H9 (cell line): ENCODE measurements at regions not wholly inside any gene's neighbourhood (a gene's known extent, or its start where the extent isn't known, plus 50 kb on each side); places are given as distances from the start of the nearest gene placed in this dataset.

Source experiments
- DNase-seq: peaks from one replicate; pipeline ENCODE4 v3.0.0-alpha.2; 2017
- H2AFZ ChIP-seq: one replicate; pipeline ENCODE4 v1.6.1; 2013; ENCODE audit warnings: mild to moderate bottlenecking, low read length, control low read depth, moderate library complexity
- H2AK5ac ChIP-seq: 2 replicates; pipeline ENCODE4 v1.6.1; 2013; ENCODE audit warnings: low read length, control low read depth, mixed read lengths; ENCODE audit not compliant: insufficient read length
- H2BK120ac ChIP-seq: one replicate; pipeline ENCODE4 v1.6.1; 2013; ENCODE audit warnings: low read depth, mild to moderate bottlenecking, low read length, control low read depth, inconsistent platforms; ENCODE audit not compliant: poor library complexity, severe bottlenecking
- H2BK12ac ChIP-seq: 2 replicates; pipeline ENCODE4 v1.6.1; 2013; ENCODE audit warnings: low read length, control low read depth, mixed read lengths, low read depth; ENCODE audit not compliant: insufficient read length
- H2BK15ac ChIP-seq: 2 replicates; pipeline ENCODE4 v1.6.1; 2013; ENCODE audit warnings: low read depth, low read length, control low read depth
- H2BK20ac ChIP-seq: one replicate; pipeline ENCODE4 v1.6.1; 2013; ENCODE audit warnings: low read depth, mild to moderate bottlenecking, low read length, control low read depth, inconsistent platforms; ENCODE audit not compliant: poor library complexity, severe bottlenecking
- H2BK5ac ChIP-seq: 2 replicates; pipeline ENCODE4 v1.6.1; 2013; ENCODE audit warnings: low read length, control low read depth, mixed read lengths; ENCODE audit not compliant: insufficient read length
- H3K14ac ChIP-seq: 2 replicates; pipeline ENCODE4 v1.6.1; 2013; ENCODE audit warnings: low read length, control low read depth; ENCODE audit not compliant: insufficient read depth
- H3K18ac ChIP-seq: 2 replicates; pipeline ENCODE4 v1.6.1; 2013; ENCODE audit warnings: low read depth, mild to moderate bottlenecking, mixed read lengths, low read length, control low read depth; ENCODE audit not compliant: insufficient read length
- H3K23ac ChIP-seq: 2 replicates; pipeline ENCODE4 v1.6.1; 2013; ENCODE audit warnings: low read length, control low read depth, mixed read lengths, low read depth; ENCODE audit not compliant: insufficient read length
- H3K23me2 ChIP-seq: 2 replicates; pipeline ENCODE4 v1.6.1; 2013; ENCODE audit warnings: low read depth, mild to moderate bottlenecking, mixed read lengths, low read length, control low read depth; ENCODE audit not compliant: insufficient read length, poor library complexity, severe bottlenecking
- H3K27ac ChIP-seq: 2 replicates; pipeline ENCODE4 v1.5.1; 2013; ENCODE audit warnings: low read length, control low read depth, mixed read lengths, low read depth; ENCODE audit not compliant: insufficient read length
- H3K27me3 ChIP-seq: 2 replicates; pipeline ENCODE4 v1.6.1; 2013; ENCODE audit warnings: low read length, control low read depth, inconsistent platforms; ENCODE audit not compliant: insufficient read depth
- H3K4ac ChIP-seq: 2 replicates; pipeline ENCODE4 v1.6.1; 2013; ENCODE audit warnings: low read depth, mild to moderate bottlenecking, control low read depth, inconsistent platforms, low read length, moderate library complexity
- H3K4me1 ChIP-seq: 2 replicates; pipeline ENCODE4 v1.6.1; 2013; ENCODE audit warnings: low read length, control low read depth, inconsistent platforms; ENCODE audit not compliant: insufficient read depth
- H3K4me2 ChIP-seq: 2 replicates; pipeline ENCODE4 v1.6.1; 2013; ENCODE audit warnings: low read length, control low read depth, mixed read lengths; ENCODE audit not compliant: insufficient read length, insufficient read depth
- H3K56ac ChIP-seq: 2 replicates; pipeline ENCODE4 v1.6.1; 2013; ENCODE audit warnings: low read depth, mild to moderate bottlenecking, mixed read lengths, low read length, control low read depth; ENCODE audit not compliant: insufficient read length
- H3K79me1 ChIP-seq: 2 replicates; pipeline ENCODE4 v1.6.1; 2013; ENCODE audit warnings: low read depth, mild to moderate bottlenecking, moderate library complexity, low read length, control low read depth, inconsistent platforms; ENCODE audit not compliant: insufficient read depth, poor library complexity, severe bottlenecking
- H3K79me2 ChIP-seq: 2 replicates; pipeline ENCODE4 v1.6.1; 2013; ENCODE audit warnings: low read length, control low read depth, inconsistent platforms; ENCODE audit not compliant: insufficient read depth
- H3K9ac ChIP-seq: 2 replicates; pipeline ENCODE4 v1.6.1; 2013; ENCODE audit warnings: low read length, control low read depth, mixed read lengths; ENCODE audit not compliant: insufficient read length; ENCODE audit errors: extremely low read depth
- H3K9me3 ChIP-seq: one replicate; pipeline ENCODE4 v1.6.1; 2013; ENCODE audit warnings: low read depth, low read length, inconsistent platforms; ENCODE audit not compliant: control insufficient read depth
- H3T11ph ChIP-seq: one replicate; pipeline ENCODE4 v1.6.1; 2013; ENCODE audit warnings: mild to moderate bottlenecking, low read length, control low read depth, inconsistent platforms
- H4K20me1 ChIP-seq: one replicate; pipeline ENCODE4 v1.6.1; 2013; ENCODE audit not compliant: control insufficient read depth, insufficient read length, insufficient read depth
- H4K5ac ChIP-seq: 2 replicates; pipeline ENCODE4 v1.6.1; 2013; ENCODE audit warnings: low read depth, mild to moderate bottlenecking, mixed read lengths, low read length, control low read depth; ENCODE audit not compliant: insufficient read length
- H4K8ac ChIP-seq: replicated peaks from 2 replicates; pipeline ENCODE4 v1.6.1; 2013; ENCODE audit warnings: low read length, control low read depth, mixed read lengths, low read depth; ENCODE audit not compliant: insufficient read length
- H4K91ac ChIP-seq: 2 replicates; pipeline ENCODE4 v1.6.1; 2013; ENCODE audit warnings: low read depth, mild to moderate bottlenecking, moderate library complexity, mixed read lengths, low read length, control low read depth; ENCODE audit not compliant: insufficient read length
- H3K27ac Mint-ChIP-seq, 3 experiments: 2 replicates in 2 of 3; 3 replicates in 1 of 3; pipeline ENCODE4 v1.8.0; 2020 to 2021; ENCODE audit warnings: mixed read lengths in 3 of 3, mild to moderate bottlenecking in 1 of 3, moderate library complexity in 1 of 3
- H3K27me3 Mint-ChIP-seq: 2 replicates; pipeline ENCODE4 v1.8.0; 2021; ENCODE audit warnings: low read depth, mild to moderate bottlenecking, moderate library complexity, mixed read lengths
- H3K36me3 Mint-ChIP-seq, 3 experiments: 2 replicates in 2 of 3; 3 replicates in 1 of 3; pipeline ENCODE4 v1.8.0; 2020 to 2021; ENCODE audit warnings: low read depth in 3 of 3, mixed read lengths in 3 of 3; ENCODE audit not compliant: insufficient read depth in 1 of 3
- H3K4me1 Mint-ChIP-seq, 2 experiments: 2 replicates each; pipeline ENCODE4 v1.8.0; 2020; ENCODE audit warnings: mixed read lengths in 2 of 2
- H3K4me3 Mint-ChIP-seq, 2 experiments: 2 replicates in 1 of 2; 3 replicates in 1 of 2; pipeline ENCODE4 v1.8.0; 2020 to 2021; ENCODE audit warnings: mild to moderate bottlenecking in 2 of 2, mixed read lengths in 2 of 2, moderate library complexity in 1 of 2
- H3K9me3 Mint-ChIP-seq, 2 experiments: 2 replicates in 1 of 2; 3 replicates in 1 of 2; pipeline ENCODE4 v1.8.0; 2020; ENCODE audit warnings: mild to moderate bottlenecking in 2 of 2, mixed read lengths in 2 of 2, moderate library complexity in 1 of 2
- WGBS: extraction: QIAGEN DNeasy Blood & Tissue Kit; methylation state at CpG from one replicate; pipeline ENCODE4 v1.1.7; 2013; ENCODE audit warnings: missing lambda C conversion rate, low lambda C conversion rate, mixed read lengths; ENCODE audit not compliant: insufficient read length; ENCODE audit errors: extremely low coverage; 5-methylcytosine and 5-hydroxymethylcytosine counted together
- TF ChIP-seq, protein P1 (sequence below): fragments of 200-600 bp; sonication (generic); conservative IDR thresholded peaks from 3 replicates; pipeline ENCODE4 v1.8.0; 2021; ENCODE audit warnings: antibody characterized with exemption, mild to moderate bottlenecking

DNA sequence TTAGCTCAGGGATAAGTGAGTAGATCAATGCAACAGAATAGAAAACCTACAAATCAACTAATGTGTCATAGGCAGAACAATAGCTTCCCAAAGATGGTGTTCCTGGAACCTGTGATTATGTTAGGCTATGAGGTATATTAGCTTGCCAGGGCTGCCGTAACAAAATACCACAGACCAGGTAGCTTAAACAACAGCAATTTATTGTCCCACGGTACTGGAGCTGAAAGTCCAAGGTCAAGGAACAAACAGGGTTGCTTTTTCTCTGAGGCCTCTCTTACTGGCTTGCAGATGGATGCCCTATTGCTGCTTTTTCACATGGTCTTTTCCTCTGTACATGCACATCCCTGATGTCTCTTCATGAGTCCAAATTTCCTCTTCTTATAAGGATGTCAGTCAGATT is 354.9 kb downstream of the TNS1 start:
- H3K4me1 Mint-ChIP-seq, result peaks cover 12 to 24% of the 10 kb centered on the region in 2 experiments
- H3K79me2 ChIP-seq, result no peaks in the 10 kb centered on the region
- no peak overlapping the region for H3K27ac Mint-ChIP-seq
- H3K4me1 ChIP-seq, result peaks cover 2% of the 10 kb centered on the region; the same call in 1 of the 2 replicates
- H4K8ac ChIP-seq, result no peak overlapping the region
- no peak overlapping the region for H2BK5ac ChIP-seq
- no peak overlapping the region for H3K18ac ChIP-seq
- no peaks in the 10 kb centered on the region for H4K20me1 ChIP-seq
- no peak overlapping the region for H2BK120ac ChIP-seq
- no peaks in the 10 kb centered on the region for H3K9me3 ChIP-seq
- H3K4me2 ChIP-seq, result no peak overlapping the region
- H3K14ac ChIP-seq, result no peak overlapping the region
- no peaks in the 10 kb centered on the region for H3K9me3 Mint-ChIP-seq
- TF ChIP-seq, protein P1, sequence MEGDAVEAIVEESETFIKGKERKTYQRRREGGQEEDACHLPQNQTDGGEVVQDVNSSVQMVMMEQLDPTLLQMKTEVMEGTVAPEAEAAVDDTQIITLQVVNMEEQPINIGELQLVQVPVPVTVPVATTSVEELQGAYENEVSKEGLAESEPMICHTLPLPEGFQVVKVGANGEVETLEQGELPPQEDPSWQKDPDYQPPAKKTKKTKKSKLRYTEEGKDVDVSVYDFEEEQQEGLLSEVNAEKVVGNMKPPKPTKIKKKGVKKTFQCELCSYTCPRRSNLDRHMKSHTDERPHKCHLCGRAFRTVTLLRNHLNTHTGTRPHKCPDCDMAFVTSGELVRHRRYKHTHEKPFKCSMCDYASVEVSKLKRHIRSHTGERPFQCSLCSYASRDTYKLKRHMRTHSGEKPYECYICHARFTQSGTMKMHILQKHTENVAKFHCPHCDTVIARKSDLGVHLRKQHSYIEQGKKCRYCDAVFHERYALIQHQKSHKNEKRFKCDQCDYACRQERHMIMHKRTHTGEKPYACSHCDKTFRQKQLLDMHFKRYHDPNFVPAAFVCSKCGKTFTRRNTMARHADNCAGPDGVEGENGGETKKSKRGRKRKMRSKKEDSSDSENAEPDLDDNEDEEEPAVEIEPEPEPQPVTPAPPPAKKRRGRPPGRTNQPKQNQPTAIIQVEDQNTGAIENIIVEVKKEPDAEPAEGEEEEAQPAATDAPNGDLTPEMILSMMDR, result no peak
- H3K27me3 ChIP-seq, result no peaks in the 10 kb centered on the region
- H2BK12ac ChIP-seq, result no peak overlapping the region
- H3K23me2 ChIP-seq, result no peaks in the 10 kb centered on the region
- H2BK20ac ChIP-seq, result no peak overlapping the region
- H2AFZ ChIP-seq, result no peak overlapping the region
- no peak overlapping the region for H3K27ac ChIP-seq
- H3K9ac ChIP-seq, result no peak overlapping the region
- no peak overlapping the region for H3K4ac ChIP-seq
- no peak for DNase-seq
- no peak overlapping the region for H3K4me3 Mint-ChIP-seq
- H4K5ac ChIP-seq, result no peak overlapping the region
- no peak overlapping the region for H3K23ac ChIP-seq
- no peak overlapping the region for H2AK5ac ChIP-seq
- no peak overlapping the region for H3K56ac ChIP-seq
- no CpG with 5 or more reads among the region's 2 CpGs for WGBS
- H3K79me1 ChIP-seq, result no peaks in the 10 kb centered on the region
- no peak overlapping the region for H2BK15ac ChIP-seq
- H3T11ph ChIP-seq, result no peak overlapping the region
- H3K27me3 Mint-ChIP-seq, result peaks cover 3% of the 10 kb centered on the region; the same call in 1 of the 2 replicates
- H4K91ac ChIP-seq, result no peak overlapping the region
- H3K36me3 Mint-ChIP-seq, result no peaks in the 10 kb centered on the region
